Breast epithelium (tissue), 3 donors: ENCODE measurements at regions not wholly inside any gene's neighbourhood (a gene's known extent, or its start where the extent isn't known, plus 50 kb on each side); places are given as distances from the start of the nearest gene placed in this dataset.

Experiments
- CTCF ChIP-seq, 3 donors: fragments of 450-650 bp; IDR thresholded peaks; one replicate each; pipeline ENCODE4 v1.5.1; 2016 to 2017; ENCODE audit warnings: antibody characterized with exemption in 3 of 3, mild to moderate bottlenecking in 3 of 3, moderate library complexity in 3 of 3
- POLR2A ChIP-seq: fragments of 450-650 bp; IDR thresholded peaks from one replicate; pipeline ENCODE4 v1.6.1; 2016; ENCODE audit warnings: antibody characterized with exemption, mild to moderate bottlenecking, moderate library complexity
- POLR2AphosphoS5 ChIP-seq, 3 donors: sonication (generic); formaldehyde crosslinking; IDR thresholded peaks; one replicate each; pipeline ENCODE4 v1.6.1; 2017; ENCODE audit warnings: antibody characterized with exemption in 3 of 3

- TF ChIP-seq POLR2A, result no peak
- TF ChIP-seq CTCF (IDR thresholded peaks at IDR 0.05), result no peak
- no peak for TF ChIP-seq POLR2AphosphoS5 (IDR thresholded peaks at IDR 0.05)
These were observed 119.7 kb upstream of the CRIM1 start for GRCh38 chr2:36235882-36236281.
